SU-DHL-6 (cell line): ENCODE measurements at regions not wholly inside any gene's neighbourhood (a gene's known extent, or its start where the extent isn't known, plus 50 kb on each side); places are given as distances from the start of the nearest gene placed in this dataset.
"Not testable (repeated sequence)": the region's sequence is repeated elsewhere in the genome, so short reads cannot be mapped to it uniquely, and the experiment has no call there.

ENCODE experiments used
- CTCF ChIP-seq: fragments of 200-600 bp; sonication (generic); IDR thresholded peaks from one replicate; pipeline ENCODE4 v1.5.1; 2017; ENCODE audit warnings: antibody characterized with exemption, mild to moderate bottlenecking, low read length, moderate library complexity; ENCODE audit not compliant: insufficient read depth, poor library complexity, severe bottlenecking
- EZH2phosphoT487 ChIP-seq: fragments of 200-600 bp; sonication (generic), shearing (Covaris generic); conservative IDR thresholded peaks from 2 replicates; pipeline ENCODE4 v1.6.1; 2018; ENCODE audit warnings: mild to moderate bottlenecking, antibody characterized with exemption, low read length, moderate library complexity, mixed read lengths

DNA sequence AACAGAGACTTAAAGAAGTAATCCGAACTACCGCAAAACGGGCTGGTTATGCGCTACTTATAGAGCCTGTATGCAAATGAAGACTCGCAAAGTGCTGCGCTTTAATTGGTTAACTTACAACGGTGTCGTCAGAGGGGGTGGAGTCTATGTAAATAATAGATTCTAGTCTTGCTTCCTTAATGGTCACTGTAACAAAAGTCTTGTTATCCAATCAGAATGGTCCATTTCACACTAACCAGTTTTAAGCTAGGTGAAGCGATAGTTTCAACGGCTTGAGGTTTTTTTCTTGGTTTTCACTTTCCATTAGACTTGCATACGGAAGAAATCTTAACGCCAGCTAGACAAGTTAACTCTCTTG is 67.2 kb downstream of the FAM72C start:
- not testable (repeated sequence) for TF ChIP-seq CTCF, EZH2phosphoT487
